Neuron (in vitro differentiated cells): ENCODE measurements at regions not wholly inside any gene's neighbourhood (a gene's known extent, or its start where the extent isn't known, plus 50 kb on each side); places are given as distances from the start of the nearest gene placed in this dataset.

Source experiments
- H2AFZ ChIP-seq: one replicate; pipeline ENCODE4 v1.6.1; 2013; ENCODE audit warnings: low read depth, mild to moderate bottlenecking, inconsistent platforms, low read length, moderate library complexity
- H3K27me3 ChIP-seq: one replicate; pipeline ENCODE4 v1.6.1; 2013; ENCODE audit warnings: low read length; ENCODE audit not compliant: insufficient read depth
- H3K36me3 ChIP-seq: one replicate; pipeline ENCODE4 v1.6.1; 2013; ENCODE audit warnings: low read length; ENCODE audit not compliant: insufficient read depth
- H3K4me1 ChIP-seq: one replicate; pipeline ENCODE4 v1.6.1; 2013; ENCODE audit warnings: low read length; ENCODE audit not compliant: insufficient read depth
- H3K4me3 ChIP-seq: 2 replicates; pipeline ENCODE4 v1.5.1; 2013; ENCODE audit warnings: mild to moderate bottlenecking, low read length, moderate library complexity
- H3K9me3 ChIP-seq: one replicate; pipeline ENCODE4 v1.6.1; 2013; ENCODE audit warnings: low read length

DNA sequence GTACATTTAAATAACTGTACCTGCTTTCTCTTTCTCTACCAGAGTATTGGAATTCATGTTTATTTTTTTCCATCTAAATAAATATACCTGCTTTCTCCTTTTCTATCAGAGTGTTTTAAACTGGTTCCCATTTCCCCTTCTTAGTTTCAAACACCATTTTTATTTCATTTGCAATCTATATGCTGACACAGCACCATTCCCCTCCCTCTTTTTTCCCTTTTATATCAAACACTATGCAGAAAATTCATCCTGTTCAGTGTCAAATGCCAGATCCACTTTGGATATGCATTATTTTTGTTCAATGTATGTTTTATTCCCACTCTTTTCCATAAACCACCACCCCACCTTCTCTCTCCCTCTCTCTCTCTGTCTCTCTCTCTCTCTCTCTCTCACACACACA, 85.8 kb upstream of the ST6GALNAC5 start:
- Histone ChIP-seq H3K4me3 (no peak overlapping the region), H3K9me3 (peaks cover 2% of the 10 kb centered on the region), H2AFZ (no peak overlapping the region), H3K27me3 (no peaks in the 10 kb centered on the region), H3K36me3 (no peaks in the 10 kb centered on the region), H3K4me1 (no peaks in the 10 kb centered on the region)

DNA sequence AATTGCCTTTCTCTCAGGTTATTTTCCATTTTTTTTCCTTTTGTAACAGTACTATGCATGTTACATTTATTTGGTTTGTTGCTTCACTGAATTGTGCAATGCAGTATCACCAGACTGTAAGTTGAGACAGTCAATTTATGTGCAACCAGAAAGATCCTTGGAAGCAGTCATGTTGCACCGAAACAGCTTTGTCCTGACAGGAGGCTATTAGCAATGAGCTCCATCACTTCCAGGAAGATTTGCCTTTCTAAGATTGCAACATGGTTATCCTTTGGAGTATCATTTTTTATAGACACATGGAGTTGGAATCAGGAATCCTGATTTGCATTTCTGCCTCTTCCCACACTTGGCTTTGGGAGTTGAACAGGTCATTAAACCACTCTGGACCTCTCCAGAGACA, 84.5 kb upstream of the ST6GALNAC5 start:
- Histone ChIP-seq H3K27me3 (no peaks in the 10 kb centered on the region), H3K36me3 (no peaks in the 10 kb centered on the region), H3K4me1 (no peaks in the 10 kb centered on the region), H2AFZ (no peak overlapping the region), H3K4me3 (no peak overlapping the region), H3K9me3 (peaks cover 2% of the 10 kb centered on the region)

DNA sequence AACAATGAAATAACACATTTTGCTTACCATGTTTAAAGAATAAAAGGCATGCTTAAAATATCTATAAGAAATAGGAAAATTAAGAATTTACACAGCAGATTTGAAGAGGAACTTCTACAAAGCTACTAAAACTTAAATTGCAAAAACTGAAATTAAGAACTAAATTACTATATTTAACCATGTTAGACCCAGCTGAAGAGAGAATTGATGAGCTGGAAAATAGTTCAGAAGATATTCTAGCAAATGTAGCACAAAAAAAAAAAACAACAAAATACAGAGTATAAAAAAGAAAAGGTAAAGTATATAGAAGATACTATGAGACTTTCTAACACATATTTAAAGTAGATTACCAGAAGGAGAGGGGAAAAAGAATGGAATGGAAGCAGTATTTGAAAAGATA, 82.8 kb upstream of the ST6GALNAC5 start:
- Histone ChIP-seq H3K9me3 (peaks cover 2% of the 10 kb centered on the region), H3K4me3 (no peak overlapping the region), H2AFZ (no peak overlapping the region), H3K27me3 (no peaks in the 10 kb centered on the region), H3K36me3 (no peaks in the 10 kb centered on the region), H3K4me1 (no peaks in the 10 kb centered on the region)

DNA sequence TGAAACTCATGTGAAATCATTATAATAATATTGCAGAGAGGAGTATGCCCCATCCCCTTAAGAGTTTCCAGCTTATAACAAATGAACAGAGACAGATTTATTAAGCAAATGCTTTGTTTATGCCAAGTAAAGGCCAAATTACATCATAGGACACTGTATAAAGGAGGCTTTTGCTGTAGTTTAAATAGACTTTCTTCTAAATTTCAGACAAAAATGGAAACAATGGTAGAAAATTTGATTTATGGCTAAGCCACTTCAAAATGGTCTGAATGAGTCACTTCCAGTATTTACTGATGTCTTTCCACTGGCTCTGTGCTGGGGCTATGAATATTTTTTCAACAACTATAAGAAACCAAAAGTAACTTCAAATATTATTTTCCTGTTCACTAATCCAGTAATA, 81.1 kb upstream of the ST6GALNAC5 start:
- no peak overlapping the region for H3K4me3 ChIP-seq
- no peak overlapping the region for H2AFZ ChIP-seq
- no peaks in the 10 kb centered on the region for H3K36me3 ChIP-seq
- peaks cover 2% of the 10 kb centered on the region for H3K9me3 ChIP-seq
- no peaks in the 10 kb centered on the region for H3K27me3 ChIP-seq
- H3K4me1 ChIP-seq, result no peaks in the 10 kb centered on the region

DNA sequence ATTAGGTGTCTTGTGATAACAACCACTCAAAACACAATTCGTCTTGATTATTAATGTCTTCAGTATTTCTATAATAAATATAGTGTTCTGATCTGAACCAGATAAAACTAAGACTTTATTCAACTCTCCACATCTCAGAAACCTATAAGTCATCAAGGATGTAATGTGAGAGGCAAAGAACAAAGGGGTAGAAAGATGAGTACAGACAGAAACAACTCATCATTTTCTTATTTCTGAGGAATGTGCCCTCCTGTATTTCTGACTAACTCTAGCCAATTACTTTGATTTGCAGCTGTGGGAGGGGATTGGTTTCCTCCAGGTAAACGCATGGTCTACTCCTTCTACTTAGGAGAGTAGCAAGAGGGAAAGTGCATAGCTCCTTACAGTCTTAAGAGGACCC, 73.7 kb upstream of the ST6GALNAC5 start:
- no peaks in the 10 kb centered on the region for H3K9me3 ChIP-seq
- no peak overlapping the region for H3K4me3 ChIP-seq
- H3K36me3 ChIP-seq, result no peaks in the 10 kb centered on the region
- H3K4me1 ChIP-seq, result no peaks in the 10 kb centered on the region
- H2AFZ ChIP-seq, result no peak overlapping the region
- H3K27me3 ChIP-seq, result no peaks in the 10 kb centered on the region

DNA sequence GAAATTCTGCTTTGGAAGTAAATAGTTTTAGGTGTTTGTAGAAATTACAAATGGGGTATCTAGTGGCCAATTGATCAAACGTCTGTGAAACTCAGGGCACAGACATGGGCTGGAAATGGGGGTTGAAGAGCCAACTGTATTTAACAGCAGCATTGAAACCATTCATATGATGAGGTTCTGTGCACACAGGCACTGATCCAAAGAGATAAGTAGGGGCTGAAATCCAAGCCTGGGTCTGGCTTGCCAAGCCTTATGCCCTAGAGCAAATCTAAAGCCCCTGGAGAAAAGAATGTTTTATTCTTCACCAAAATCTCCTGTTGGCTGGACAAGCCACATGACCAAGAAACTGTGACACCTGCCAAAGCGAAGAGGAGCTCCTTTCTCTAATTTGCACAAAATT, 67.6 kb upstream of the ST6GALNAC5 start:
- Histone ChIP-seq H2AFZ (no peak overlapping the region), H3K4me3 (no peak overlapping the region), H3K4me1 (no peaks in the 10 kb centered on the region), H3K27me3 (no peaks in the 10 kb centered on the region), H3K36me3 (no peaks in the 10 kb centered on the region), H3K9me3 (no peaks in the 10 kb centered on the region)

DNA sequence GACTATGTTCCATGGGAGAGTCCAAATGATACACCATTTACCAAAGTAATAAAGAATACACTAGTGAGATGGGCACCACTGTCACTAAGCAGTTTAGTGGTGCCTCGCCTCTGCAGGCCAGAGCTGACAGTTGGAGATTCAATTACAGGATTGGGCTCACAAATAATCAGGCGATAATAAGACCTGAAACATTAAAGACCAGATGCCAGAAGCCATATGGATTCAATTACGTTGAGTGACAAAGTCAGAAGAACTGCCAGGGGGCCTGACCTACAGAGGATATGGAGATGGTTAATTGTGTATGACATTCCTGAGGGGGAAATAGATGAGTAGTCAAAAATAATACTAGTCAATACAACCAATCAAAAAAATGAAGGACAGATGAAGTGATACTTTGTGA, 65.2 kb upstream of the ST6GALNAC5 start:
- H3K9me3 ChIP-seq, result no peaks in the 10 kb centered on the region
- H3K4me3 ChIP-seq, result no peak overlapping the region
- H2AFZ ChIP-seq, result no peak overlapping the region
- no peaks in the 10 kb centered on the region for H3K27me3 ChIP-seq
- H3K36me3 ChIP-seq, result no peaks in the 10 kb centered on the region
- H3K4me1 ChIP-seq, result no peaks in the 10 kb centered on the region

DNA sequence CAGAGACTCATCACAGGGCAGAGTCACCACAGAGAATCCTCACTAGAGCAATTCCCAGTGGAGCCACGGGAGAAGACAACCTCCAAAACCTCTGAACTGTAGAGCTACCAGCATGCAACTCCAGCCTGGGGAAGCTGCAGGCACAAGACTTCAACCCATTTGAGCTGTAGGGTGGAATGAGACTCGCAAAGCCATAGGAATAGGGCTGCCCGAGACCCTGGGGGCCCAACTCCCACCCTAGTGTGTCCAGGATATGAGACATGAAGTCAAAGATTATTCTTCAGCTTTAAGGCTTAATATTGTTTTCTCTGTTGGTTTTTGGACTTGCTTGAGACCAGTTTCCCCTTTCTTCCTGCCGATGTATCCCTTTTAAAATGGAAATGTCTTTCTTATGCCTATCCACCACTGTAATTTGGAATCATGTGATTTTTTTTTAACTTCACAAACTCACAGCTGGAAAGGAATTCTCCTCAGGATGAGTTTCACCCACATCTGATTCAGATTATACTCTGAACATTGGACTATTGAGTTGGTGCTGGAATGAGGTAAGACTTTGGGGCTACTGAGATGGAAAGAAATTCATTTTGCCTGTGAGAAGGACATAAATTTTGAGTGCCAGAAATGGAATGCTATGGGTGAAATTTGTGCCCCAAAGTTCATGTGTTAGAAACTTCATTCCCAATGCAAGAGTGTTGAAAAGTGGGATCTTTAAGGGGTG, 59.6 kb upstream of the ST6GALNAC5 start:
- Histone ChIP-seq H3K4me1 (peaks cover 2% of the 10 kb centered on the region), H2AFZ (no peak overlapping the region), H3K9me3 (no peaks in the 10 kb centered on the region), H3K4me3 (no peak overlapping the region), H3K36me3 (no peaks in the 10 kb centered on the region), H3K27me3 (no peaks in the 10 kb centered on the region)
